Liver (tissue), 8 donors: ENCODE measurements at regions not wholly inside any gene's neighbourhood (a gene's known extent, or its start where the extent isn't known, plus 50 kb on each side); places are given as distances from the start of the nearest gene placed in this dataset.

Source experiments
- DNase-seq: peaks from one replicate; pipeline ENCODE4 v3.0.0-alpha.2; 2017; ENCODE audit warnings: low spot score
- H3K27ac ChIP-seq, 2 donors: one replicate each; pipeline ENCODE4 v1.7.0; 2013; ENCODE audit warnings: inconsistent platforms in 2 of 2, low read length in 2 of 2, control low read depth in 1 of 2, low read depth in 1 of 2, mild to moderate bottlenecking in 1 of 2
- H3K27me3 ChIP-seq, 4 donors: one replicate each; pipeline versions ENCODE4 v1.6.1 to v1.7.0; 2013; ENCODE audit warnings: low read length in 3 of 4, inconsistent platforms in 1 of 4, mild to moderate bottlenecking in 1 of 4, moderate library complexity in 1 of 4; ENCODE audit not compliant: control insufficient read depth in 4 of 4, insufficient read depth in 4 of 4
- H3K36me3 ChIP-seq, 4 donors: one replicate each; pipeline versions ENCODE4 v1.6.1 to v1.7.0; 2013; ENCODE audit warnings: low read length in 3 of 4, mild to moderate bottlenecking in 3 of 4, low read depth in 1 of 4, moderate library complexity in 1 of 4; ENCODE audit not compliant: control insufficient read depth in 4 of 4, insufficient read depth in 3 of 4
- H3K4me1 ChIP-seq, 4 donors: one replicate each; pipeline versions ENCODE4 v1.6.1 to v1.7.0; 2013; ENCODE audit warnings: low read length in 3 of 4, mild to moderate bottlenecking in 3 of 4, moderate library complexity in 1 of 4; ENCODE audit not compliant: control insufficient read depth in 4 of 4, insufficient read depth in 4 of 4
- H3K4me3 ChIP-seq, 3 donors: one replicate each; pipeline versions ENCODE4 v1.6.1 to v1.7.0; 2013; ENCODE audit warnings: low read length in 3 of 3, control low read depth in 1 of 3, low read depth in 1 of 3, mild to moderate bottlenecking in 1 of 3
- H3K9ac ChIP-seq, 2 donors: one replicate each; pipeline ENCODE4 v1.7.0; 2013; ENCODE audit warnings: low read length in 2 of 2, mild to moderate bottlenecking in 2 of 2, moderate library complexity in 2 of 2, control low read depth in 1 of 2, low read depth in 1 of 2
- H3K9me3 ChIP-seq, 4 donors: one replicate each; pipeline versions ENCODE4 v1.6.1 to v1.7.0; 2013; ENCODE audit warnings: low read length in 3 of 4; ENCODE audit not compliant: control insufficient read depth in 4 of 4
- EGR1 ChIP-seq, 2 donors: IDR thresholded peaks; 2 replicates each; pipeline ENCODE4 v1.6.1; 2016 to 2018; ENCODE audit warnings: antibody characterized with exemption in 2 of 2, low read depth in 2 of 2
- FOXA1 ChIP-seq: IDR thresholded peaks from 2 replicates; pipeline ENCODE4 v1.6.1; 2016; ENCODE audit warnings: antibody characterized with exemption
- FOXA2 ChIP-seq: IDR thresholded peaks from 2 replicates; pipeline ENCODE4 v1.6.1; 2016; ENCODE audit warnings: antibody characterized with exemption
- GABPA ChIP-seq, 2 donors: IDR thresholded peaks in 1 of 2; conservative IDR thresholded peaks in 1 of 2; 2 replicates each; pipeline ENCODE4 v1.6.1; 2016; ENCODE audit warnings: antibody characterized with exemption in 2 of 2, mild to moderate bottlenecking in 1 of 2, moderate library complexity in 1 of 2
- HNF4A ChIP-seq, 2 donors: conservative IDR thresholded peaks; 2 replicates each; pipeline ENCODE4 v1.6.1; 2016; ENCODE audit warnings: antibody characterized with exemption in 2 of 2, mild to moderate bottlenecking in 2 of 2
- HNF4G ChIP-seq: IDR thresholded peaks from 2 replicates; pipeline ENCODE4 v1.6.1; 2016; ENCODE audit warnings: antibody characterized with exemption
- NR2F2 ChIP-seq: IDR thresholded peaks from 2 replicates; pipeline ENCODE4 v1.6.1; 2016; ENCODE audit warnings: antibody characterized with exemption
- RAD21 ChIP-seq, 2 donors: IDR thresholded peaks; 2 replicates each; pipeline ENCODE4 v1.6.1; 2016; ENCODE audit warnings: antibody characterized with exemption in 2 of 2, mild to moderate bottlenecking in 2 of 2
- RXRA ChIP-seq, 2 donors: IDR thresholded peaks; 2 replicates each; pipeline ENCODE4 v1.6.1; 2017 to 2018; ENCODE audit warnings: antibody characterized with exemption in 2 of 2, mild to moderate bottlenecking in 1 of 2
- SP1 ChIP-seq: IDR thresholded peaks from 2 replicates; pipeline ENCODE4 v1.6.1; 2018; ENCODE audit warnings: antibody characterized with exemption, mild to moderate bottlenecking
- TAF1 ChIP-seq: conservative IDR thresholded peaks from 2 replicates; pipeline ENCODE4 v1.6.1; 2016; ENCODE audit warnings: antibody characterized with exemption, mild to moderate bottlenecking
- YY1 ChIP-seq: IDR thresholded peaks from 2 replicates; pipeline ENCODE4 v1.6.1; 2016; ENCODE audit warnings: antibody characterized with exemption, mild to moderate bottlenecking
- WGBS: extraction: QIAGEN DNeasy Blood & Tissue Kit; methylation state at CpG from one replicate; pipeline ENCODE4 v1.1.7; 2013; 5-methylcytosine and 5-hydroxymethylcytosine counted together
- TF ChIP-seq, protein P1 (sequence below): IDR thresholded peaks from 2 replicates; pipeline ENCODE4 v1.6.1; 2016; ENCODE audit warnings: antibody characterized with exemption
- TF ChIP-seq, protein P2 (sequence below): IDR thresholded peaks from 2 replicates; pipeline ENCODE4 v1.6.1; 2016; ENCODE audit warnings: antibody characterized with exemption
- TF ChIP-seq, protein P3 (sequence below): IDR thresholded peaks from 2 replicates; pipeline ENCODE4 v1.6.1; 2016; ENCODE audit warnings: antibody characterized with exemption, mild to moderate bottlenecking
- TF ChIP-seq, protein P4 (sequence below): IDR thresholded peaks from 2 replicates; pipeline ENCODE4 v1.6.1; 2016; ENCODE audit warnings: antibody characterized with exemption
- TF ChIP-seq, protein P5 (sequence below): fragments of 150-350 bp; IDR thresholded peaks from 2 replicates; pipeline ENCODE4 v1.5.1; 2017; ENCODE audit warnings: improper control_type of control experiment, low read depth, low read length; ENCODE audit not compliant: missing input control
- donor health status: healthy.
- donor health status: healthy.
- donor health status: healthy.
- donor health status: healthy.
- donor health status: healthy.

DNA sequence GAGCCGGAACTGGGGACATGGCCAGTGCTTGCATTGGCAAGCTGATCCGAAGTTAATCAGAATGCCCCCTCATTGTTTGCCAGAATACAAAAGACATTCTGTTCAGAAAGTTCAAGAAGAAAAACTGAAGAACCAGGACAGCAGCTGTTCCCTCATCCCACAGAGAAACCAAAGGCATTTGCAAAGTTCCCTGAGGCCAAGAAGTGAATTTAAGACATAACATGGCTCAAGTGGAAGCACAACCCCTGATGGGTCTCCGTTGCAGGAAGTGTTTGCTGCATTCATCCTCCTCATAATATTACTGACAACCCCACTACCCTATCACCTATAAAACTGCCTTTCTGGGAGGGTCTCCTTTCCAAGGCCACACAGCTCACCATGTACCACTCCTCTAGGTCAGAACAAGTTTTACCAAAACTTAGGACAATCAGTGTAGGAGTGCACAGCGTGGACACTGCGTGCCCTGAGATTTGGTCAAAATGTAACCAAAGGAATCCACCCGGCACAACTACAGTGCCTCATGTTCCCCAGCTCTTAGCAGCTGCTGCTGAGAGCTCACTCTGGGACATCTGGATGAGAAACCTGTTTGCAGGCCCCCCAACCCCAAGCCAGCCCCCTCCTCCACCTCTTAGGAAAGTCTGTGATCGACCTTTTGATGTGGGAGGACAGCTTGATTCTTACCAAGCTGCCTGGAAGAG is 101.6 kb upstream of the AKIP1 start:
- peaks cover 2 to 17% (median 10%) of the 10 kb centered on the region in 4 donors for H3K4me1 ChIP-seq
- no peaks in the 10 kb centered on the region for H3K9me3 ChIP-seq
- H3K27ac ChIP-seq: no peak overlapping the region
- H3K27me3 ChIP-seq: no peaks in the 10 kb centered on the region
- no peak for TF ChIP-seq GABPA (IDR thresholded peaks at IDR 0.05 in 1 of 2, conservative IDR thresholded peaks at IDR 0.05 in 1 of 2)
- TF ChIP-seq YY1: no peak
- no peak for TF ChIP-seq TAF1
- TF ChIP-seq, protein P1, sequence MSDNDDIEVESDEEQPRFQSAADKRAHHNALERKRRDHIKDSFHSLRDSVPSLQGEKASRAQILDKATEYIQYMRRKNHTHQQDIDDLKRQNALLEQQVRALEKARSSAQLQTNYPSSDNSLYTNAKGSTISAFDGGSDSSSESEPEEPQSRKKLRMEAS: no peak
- no peak for TF ChIP-seq HNF4A (conservative IDR thresholded peaks at IDR 0.05)
- TF ChIP-seq FOXA1: no peak
- TF ChIP-seq, protein P2, sequence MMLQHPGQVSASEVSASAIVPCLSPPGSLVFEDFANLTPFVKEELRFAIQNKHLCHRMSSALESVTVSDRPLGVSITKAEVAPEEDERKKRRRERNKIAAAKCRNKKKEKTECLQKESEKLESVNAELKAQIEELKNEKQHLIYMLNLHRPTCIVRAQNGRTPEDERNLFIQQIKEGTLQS: no peak
- TF ChIP-seq RXRA (IDR thresholded peaks at IDR 0.05): no peak
- no peak for TF ChIP-seq EGR1 (IDR thresholded peaks at IDR 0.05; ENCODE audit: low read depth in 2 of 2)
- TF ChIP-seq, protein P3, sequence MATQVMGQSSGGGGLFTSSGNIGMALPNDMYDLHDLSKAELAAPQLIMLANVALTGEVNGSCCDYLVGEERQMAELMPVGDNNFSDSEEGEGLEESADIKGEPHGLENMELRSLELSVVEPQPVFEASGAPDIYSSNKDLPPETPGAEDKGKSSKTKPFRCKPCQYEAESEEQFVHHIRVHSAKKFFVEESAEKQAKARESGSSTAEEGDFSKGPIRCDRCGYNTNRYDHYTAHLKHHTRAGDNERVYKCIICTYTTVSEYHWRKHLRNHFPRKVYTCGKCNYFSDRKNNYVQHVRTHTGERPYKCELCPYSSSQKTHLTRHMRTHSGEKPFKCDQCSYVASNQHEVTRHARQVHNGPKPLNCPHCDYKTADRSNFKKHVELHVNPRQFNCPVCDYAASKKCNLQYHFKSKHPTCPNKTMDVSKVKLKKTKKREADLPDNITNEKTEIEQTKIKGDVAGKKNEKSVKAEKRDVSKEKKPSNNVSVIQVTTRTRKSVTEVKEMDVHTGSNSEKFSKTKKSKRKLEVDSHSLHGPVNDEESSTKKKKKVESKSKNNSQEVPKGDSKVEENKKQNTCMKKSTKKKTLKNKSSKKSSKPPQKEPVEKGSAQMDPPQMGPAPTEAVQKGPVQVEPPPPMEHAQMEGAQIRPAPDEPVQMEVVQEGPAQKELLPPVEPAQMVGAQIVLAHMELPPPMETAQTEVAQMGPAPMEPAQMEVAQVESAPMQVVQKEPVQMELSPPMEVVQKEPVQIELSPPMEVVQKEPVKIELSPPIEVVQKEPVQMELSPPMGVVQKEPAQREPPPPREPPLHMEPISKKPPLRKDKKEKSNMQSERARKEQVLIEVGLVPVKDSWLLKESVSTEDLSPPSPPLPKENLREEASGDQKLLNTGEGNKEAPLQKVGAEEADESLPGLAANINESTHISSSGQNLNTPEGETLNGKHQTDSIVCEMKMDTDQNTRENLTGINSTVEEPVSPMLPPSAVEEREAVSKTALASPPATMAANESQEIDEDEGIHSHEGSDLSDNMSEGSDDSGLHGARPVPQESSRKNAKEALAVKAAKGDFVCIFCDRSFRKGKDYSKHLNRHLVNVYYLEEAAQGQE: no peak
- TF ChIP-seq, protein P4, sequence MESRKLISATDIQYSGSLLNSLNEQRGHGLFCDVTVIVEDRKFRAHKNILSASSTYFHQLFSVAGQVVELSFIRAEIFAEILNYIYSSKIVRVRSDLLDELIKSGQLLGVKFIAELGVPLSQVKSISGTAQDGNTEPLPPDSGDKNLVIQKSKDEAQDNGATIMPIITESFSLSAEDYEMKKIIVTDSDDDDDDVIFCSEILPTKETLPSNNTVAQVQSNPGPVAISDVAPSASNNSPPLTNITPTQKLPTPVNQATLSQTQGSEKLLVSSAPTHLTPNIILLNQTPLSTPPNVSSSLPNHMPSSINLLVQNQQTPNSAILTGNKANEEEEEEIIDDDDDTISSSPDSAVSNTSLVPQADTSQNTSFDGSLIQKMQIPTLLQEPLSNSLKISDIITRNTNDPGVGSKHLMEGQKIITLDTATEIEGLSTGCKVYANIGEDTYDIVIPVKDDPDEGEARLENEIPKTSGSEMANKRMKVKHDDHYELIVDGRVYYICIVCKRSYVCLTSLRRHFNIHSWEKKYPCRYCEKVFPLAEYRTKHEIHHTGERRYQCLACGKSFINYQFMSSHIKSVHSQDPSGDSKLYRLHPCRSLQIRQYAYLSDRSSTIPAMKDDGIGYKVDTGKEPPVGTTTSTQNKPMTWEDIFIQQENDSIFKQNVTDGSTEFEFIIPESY: no peak
- TF ChIP-seq RAD21 (IDR thresholded peaks at IDR 0.05): no peak
- TF ChIP-seq SP1: no peak
- TF ChIP-seq NR2F2: no peak
- no peak for TF ChIP-seq HNF4G
- TF ChIP-seq, protein P5, sequence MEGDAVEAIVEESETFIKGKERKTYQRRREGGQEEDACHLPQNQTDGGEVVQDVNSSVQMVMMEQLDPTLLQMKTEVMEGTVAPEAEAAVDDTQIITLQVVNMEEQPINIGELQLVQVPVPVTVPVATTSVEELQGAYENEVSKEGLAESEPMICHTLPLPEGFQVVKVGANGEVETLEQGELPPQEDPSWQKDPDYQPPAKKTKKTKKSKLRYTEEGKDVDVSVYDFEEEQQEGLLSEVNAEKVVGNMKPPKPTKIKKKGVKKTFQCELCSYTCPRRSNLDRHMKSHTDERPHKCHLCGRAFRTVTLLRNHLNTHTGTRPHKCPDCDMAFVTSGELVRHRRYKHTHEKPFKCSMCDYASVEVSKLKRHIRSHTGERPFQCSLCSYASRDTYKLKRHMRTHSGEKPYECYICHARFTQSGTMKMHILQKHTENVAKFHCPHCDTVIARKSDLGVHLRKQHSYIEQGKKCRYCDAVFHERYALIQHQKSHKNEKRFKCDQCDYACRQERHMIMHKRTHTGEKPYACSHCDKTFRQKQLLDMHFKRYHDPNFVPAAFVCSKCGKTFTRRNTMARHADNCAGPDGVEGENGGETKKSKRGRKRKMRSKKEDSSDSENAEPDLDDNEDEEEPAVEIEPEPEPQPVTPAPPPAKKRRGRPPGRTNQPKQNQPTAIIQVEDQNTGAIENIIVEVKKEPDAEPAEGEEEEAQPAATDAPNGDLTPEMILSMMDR: no peak
- TF ChIP-seq FOXA2: no peak
- WGBS: 75% methylated on average over 7 of the region's 7 CpGs
- no peak overlapping the region for H3K4me3 ChIP-seq
- no peak for DNase-seq
- no peak overlapping the region for H3K9ac ChIP-seq
- H3K36me3 ChIP-seq: no peaks in the 10 kb centered on the region
